H1 (cell line): ENCODE measurements at regions not wholly inside any gene's neighbourhood (a gene's known extent, or its start where the extent isn't known, plus 50 kb on each side); places are given as distances from the start of the nearest gene placed in this dataset.

Source experiments
- CTCF ChIA-PET: fragments of 300-600 bp; sonication (Branson Sonifier 250); formaldehyde crosslinking; loops from one replicate; lab custom pipeline; 2021; ENCODE audit not compliant: partially characterized antibody; lab: Charles Lee
- POLR2A ChIA-PET: fragments of 300-600 bp; sonication (Branson Sonifier 250); formaldehyde crosslinking; loops from one replicate; lab custom pipeline; 2021; ENCODE audit warnings: inconsistent platforms; ENCODE audit not compliant: partially characterized antibody; lab: Charles Lee
- DNase-seq, 2 experiments: peaks; one replicate each; pipeline versions ENCODE4 v3.0.0 to v3.0.0-alpha.2; 2010 to 2022; ENCODE audit warnings: low spot score in 2 of 2, low read depth in 1 of 2, mixed read lengths in 1 of 2
- FAIRE-seq: peaks from 2 replicates; lab custom pipeline; 2011; peaks lifted over from hg19 to GRCh38; lab: Jason Lieb, UNC
- H2AFZ ChIP-seq: 2 replicates; pipeline ENCODE4 v1.8.1; 2012; ENCODE audit warnings: low read length, inconsistent platforms
- H2AK5ac ChIP-seq: 2 replicates; pipeline ENCODE4 v1.6.1; 2013; ENCODE audit warnings: low read depth, low read length
- H2BK120ac ChIP-seq: replicated peaks from 2 replicates; pipeline ENCODE3; 2013; ENCODE audit warnings: low read depth, low read length, inconsistent platforms
- H2BK12ac ChIP-seq: 2 replicates; pipeline ENCODE4 v1.6.1; 2013; ENCODE audit warnings: low read depth, low read length
- H2BK15ac ChIP-seq: 2 replicates; pipeline ENCODE4 v1.6.1; 2013; ENCODE audit warnings: low read length
- H2BK20ac ChIP-seq: 2 replicates; pipeline ENCODE4 v1.6.1; 2013; ENCODE audit warnings: low read length
- H2BK5ac ChIP-seq: 2 replicates; pipeline ENCODE4 v1.6.1; 2013; ENCODE audit warnings: low read depth, low read length
- H3K14ac ChIP-seq: 2 replicates; pipeline ENCODE4 v1.6.1; 2013; ENCODE audit warnings: inconsistent platforms; ENCODE audit not compliant: insufficient read length
- H3K18ac ChIP-seq: 2 replicates; pipeline ENCODE4 v1.6.1; 2013; ENCODE audit warnings: low read length; ENCODE audit errors: extremely low read depth
- H3K23ac ChIP-seq: 2 replicates; pipeline ENCODE4 v1.6.1; 2013; ENCODE audit warnings: inconsistent platforms; ENCODE audit not compliant: insufficient read length
- H3K23me2 ChIP-seq: 2 replicates; pipeline ENCODE4 v1.6.1; 2013; ENCODE audit warnings: low read depth, low read length
- H3K27ac ChIP-seq: 2 replicates; pipeline ENCODE4 v1.6.1; 2011; ENCODE audit warnings: low read depth, low read length, inconsistent platforms
- H3K27me3 ChIP-seq, 4 experiments: replicated peaks in 1 of 4; 1 replicate in 1 of 4; 2 replicates in 3 of 4; pipeline versions ENCODE4 v1.6.1 to v1.8.1; 2011 to 2013; ENCODE audit warnings: low read length in 3 of 4, mild to moderate bottlenecking in 3 of 4, inconsistent platforms in 2 of 4, mixed read lengths in 2 of 4, moderate library complexity in 1 of 4; ENCODE audit not compliant: control insufficient read depth in 3 of 4, insufficient read depth in 3 of 4; ENCODE audit errors: extremely low read depth in 1 of 4
- H3K36me3 ChIP-seq, 4 experiments: 2 replicates each; pipeline versions ENCODE4 v1.6.1 to v1.8.1; 2011 to 2013; ENCODE audit warnings: mild to moderate bottlenecking in 4 of 4, low read length in 3 of 4, moderate library complexity in 2 of 4, control low read depth in 1 of 4, inconsistent platforms in 1 of 4; ENCODE audit not compliant: insufficient read depth in 4 of 4, control insufficient read depth in 2 of 4
- H3K4ac ChIP-seq: replicated peaks from 2 replicates; pipeline ENCODE3; 2013; ENCODE audit warnings: low read length, low read depth, mixed read lengths, inconsistent platforms; ENCODE audit not compliant: insufficient read length
- H3K4me1 ChIP-seq, 4 experiments: replicated peaks in 1 of 4; 1 replicate in 1 of 4; 2 replicates in 3 of 4; pipeline versions ENCODE4 v1.6.1 to v1.8.1; 2011 to 2013; ENCODE audit warnings: low read length in 3 of 4, inconsistent platforms in 2 of 4, mixed read lengths in 1 of 4; ENCODE audit not compliant: insufficient read depth in 4 of 4, control insufficient read depth in 3 of 4
- H3K4me2 ChIP-seq, 2 experiments: 2 replicates each; pipeline versions ENCODE4 v1.6.1 to v1.8.1; 2011 to 2013; ENCODE audit warnings: low read depth in 2 of 2, low read length in 2 of 2, control low read depth in 1 of 2, inconsistent platforms in 1 of 2, mild to moderate bottlenecking in 1 of 2; ENCODE audit not compliant: insufficient read depth in 1 of 2
- H3K4me3 ChIP-seq, 4 experiments: fragments of 200-600, 300-600 bp in 1 of 4; sonication (generic), shearing (Covaris generic), sonication (Bioruptor Twin) in 1 of 4; 2 replicates each; pipeline versions ENCODE4 v1.5.1 to v1.8.1; 2011 to 2016; ENCODE audit warnings: low read length in 4 of 4, low read depth in 3 of 4, control low read depth in 2 of 4, inconsistent platforms in 2 of 4, mild to moderate bottlenecking in 2 of 4, mixed read lengths in 1 of 4, moderate library complexity in 1 of 4; ENCODE audit not compliant: insufficient read depth in 2 of 4; ENCODE audit errors: extremely low read depth in 1 of 4
- H3K56ac ChIP-seq: replicated peaks from 2 replicates; pipeline ENCODE3; 2013; ENCODE audit warnings: low read depth, mild to moderate bottlenecking, mixed read lengths, low read length, inconsistent platforms; ENCODE audit not compliant: insufficient read length
- H3K79me1 ChIP-seq: 2 replicates; pipeline ENCODE4 v1.6.1; 2013; ENCODE audit warnings: low read depth, low read length, control low read depth
- H3K79me2 ChIP-seq, 2 experiments: 2 replicates each; pipeline versions ENCODE4 v1.6.1 to v1.8.1; 2012 to 2013; ENCODE audit warnings: low read length in 2 of 2, mild to moderate bottlenecking in 2 of 2, inconsistent platforms in 1 of 2; ENCODE audit not compliant: insufficient read depth in 2 of 2, control insufficient read depth in 1 of 2
- H3K9ac ChIP-seq, 4 experiments: replicated peaks in 1 of 4; 1 replicate in 1 of 4; 2 replicates in 3 of 4; pipeline versions ENCODE4 v1.6.1 to v1.8.1; 2011 to 2013; ENCODE audit warnings: low read depth in 3 of 4, low read length in 3 of 4, control low read depth in 2 of 4, mild to moderate bottlenecking in 2 of 4, moderate library complexity in 2 of 4, inconsistent platforms in 1 of 4; ENCODE audit errors: extremely low read depth in 1 of 4
- H3K9me3 ChIP-seq, 2 experiments: 2 replicates each; pipeline versions ENCODE4 v1.6.1 to v1.8.1; 2012 to 2013; ENCODE audit warnings: mild to moderate bottlenecking in 2 of 2, moderate library complexity in 2 of 2, control low read depth in 1 of 2, inconsistent platforms in 1 of 2, low read depth in 1 of 2, low read length in 1 of 2, mixed read lengths in 1 of 2; ENCODE audit not compliant: insufficient read depth in 2 of 2
- H4K20me1 ChIP-seq, 2 experiments: replicated peaks in 1 of 2; 2 replicates each; pipeline versions ENCODE3 to v1.8.1; 2011 to 2013; ENCODE audit warnings: inconsistent platforms in 2 of 2, low read length in 2 of 2, mild to moderate bottlenecking in 1 of 2; ENCODE audit not compliant: insufficient read depth in 2 of 2, control insufficient read depth in 1 of 2
- H4K5ac ChIP-seq: 2 replicates; pipeline ENCODE4 v1.6.1; 2013; ENCODE audit warnings: low read length, low read depth, mixed read lengths, inconsistent platforms; ENCODE audit not compliant: insufficient read length
- H4K8ac ChIP-seq: 2 replicates; pipeline ENCODE4 v1.8.0; 2013; ENCODE audit warnings: mild to moderate bottlenecking, moderate library complexity, low read length, inconsistent platforms; ENCODE audit not compliant: insufficient read depth; ENCODE audit errors: extremely low read depth
- H4K91ac ChIP-seq: replicated peaks from 2 replicates; pipeline ENCODE3; 2013; ENCODE audit warnings: low read length, mixed read lengths, inconsistent platforms; ENCODE audit not compliant: insufficient read length
- BACH1 ChIP-seq: IDR thresholded peaks from 2 replicates; pipeline ENCODE4 v1.6.1; 2012; ENCODE audit warnings: low read length, improper control_type of control experiment
- BRCA1 ChIP-seq: IDR thresholded peaks from 2 replicates; pipeline ENCODE4 v1.6.1; 2012; ENCODE audit warnings: low read depth, low read length, improper control_type of control experiment
- CTCF ChIP-seq, 3 experiments: IDR thresholded peaks; 1 replicate in 2 of 3; 2 replicates in 1 of 3; pipeline versions ENCODE4 v1.5.1 to v1.6.1; 2011; ENCODE audit warnings: low read length in 3 of 3, mild to moderate bottlenecking in 3 of 3, inconsistent platforms in 2 of 3, low read depth in 1 of 3, moderate library complexity in 1 of 3; ENCODE audit not compliant: insufficient read depth in 1 of 3; ENCODE audit errors: control extremely low read depth in 1 of 3
- EGR1 ChIP-seq: IDR thresholded peaks from 2 replicates; pipeline ENCODE4 v1.6.1; 2011; ENCODE audit warnings: low read depth, low read length, borderline replicate concordance
- EP300 ChIP-seq, 2 experiments: IDR thresholded peaks; 1 replicate in 1 of 2; 2 replicates in 1 of 2; pipeline ENCODE4 v1.6.1; 2011 to 2012; ENCODE audit warnings: low read depth in 2 of 2, low read length in 2 of 2, mild to moderate bottlenecking in 2 of 2, borderline replicate concordance in 1 of 2, inconsistent platforms in 1 of 2, moderate library complexity in 1 of 2
- EZH2 ChIP-seq: fragments of 200-600 bp; sonication (generic); IDR thresholded peaks from 2 replicates; pipeline ENCODE4 v1.7.1; 2012; ENCODE audit warnings: low read depth, mild to moderate bottlenecking, moderate library complexity, low read length, inconsistent platforms; ENCODE audit not compliant: severe bottlenecking
- HDAC2 ChIP-seq, 2 experiments: fragments of 300-600 bp in 1 of 2; sonication (generic) in 1 of 2; IDR thresholded peaks; 2 replicates each; pipeline ENCODE4 v1.6.1; 2011 to 2012; ENCODE audit warnings: low read depth in 2 of 2, low read length in 2 of 2, mild to moderate bottlenecking in 2 of 2, moderate library complexity in 2 of 2, borderline replicate concordance in 1 of 2, inconsistent platforms in 1 of 2
- POLR2A ChIP-seq, 2 experiments: IDR thresholded peaks; 1 replicate in 1 of 2; 2 replicates in 1 of 2; pipeline ENCODE4 v1.6.1; 2011; ENCODE audit warnings: low read depth in 2 of 2, low read length in 2 of 2, mild to moderate bottlenecking in 2 of 2; ENCODE audit errors: control extremely low read depth in 1 of 2
- RBBP5 ChIP-seq: IDR thresholded peaks from 2 replicates; pipeline ENCODE4 v1.7.1; 2012; ENCODE audit warnings: low read depth, mild to moderate bottlenecking, inconsistent platforms, low read length, moderate library complexity, borderline replicate concordance
- RFX5 ChIP-seq: IDR thresholded peaks from 2 replicates; pipeline ENCODE4 v1.6.1; 2011; ENCODE audit warnings: low read depth, low read length, improper control_type of control experiment, borderline replicate concordance
- TCF12 ChIP-seq: IDR thresholded peaks from 2 replicates; pipeline ENCODE4 v1.6.1; 2011; ENCODE audit warnings: low read depth, mild to moderate bottlenecking, low read length
- WGBS, 2 experiments: shearing (Covaris generic) in 1 of 2; methylation state at CpG; one replicate each; pipeline versions ENCODE4 v1.1.6 to v1.1.7; 2013 to 2015; ENCODE audit warnings: low lambda C conversion rate in 2 of 2, mixed read lengths in 2 of 2, inconsistent platforms in 1 of 2, low coverage in 1 of 2, missing lambda C conversion rate in 1 of 2; ENCODE audit not compliant: insufficient replicate concordance in 2 of 2, insufficient coverage in 1 of 2, insufficient read length in 1 of 2; ENCODE audit errors: extremely low coverage in 1 of 2, missing lambda C conversion rate in 1 of 2; 5-methylcytosine and 5-hydroxymethylcytosine counted together

GRCh38 chr12:68536885-68537485 is 73.7 kb upstream of the RAP1B start:
- H2BK12ac ChIP-seq = no peak overlapping the region
- peaks cover 6 to 12% of the 10 kb centered on the region in 2 experiments for H3K9me3 ChIP-seq
- H2BK20ac ChIP-seq = no peak overlapping the region
- H2BK120ac ChIP-seq = no peak overlapping the region
- no peak overlapping the region for H3K4me3 ChIP-seq
- no peak overlapping the region for H3K56ac ChIP-seq
- no peak overlapping the region for H3K14ac ChIP-seq
- H4K91ac ChIP-seq = no peak overlapping the region
- no peaks in the 10 kb centered on the region; a peak in 1 of 8 replicates for H3K36me3 ChIP-seq
- CTCF ChIA-PET = interaction anchor here (0.6 kb wide), 2 partner anchors 29 to 35 kb away, joined by 3 to 6 read pairs; no protein-coding TSS in a partner anchor
- H3K23ac ChIP-seq = no peak overlapping the region
- no peak overlapping the region for H3K27ac ChIP-seq
- H3K4ac ChIP-seq = no peak overlapping the region
- 99% methylated on average over 6 of the region's 6 CpGs; no CpG with 5 or more reads in 1 of the 2 experiments for WGBS, 2 experiments
- DNase-seq = no peak
- H4K8ac ChIP-seq = no peak overlapping the region
- H3K18ac ChIP-seq = no peak overlapping the region
- no peaks in the 10 kb centered on the region for H3K79me2 ChIP-seq
- H3K9ac ChIP-seq = no peak overlapping the region
- no peak overlapping the region for H2BK15ac ChIP-seq
- H3K4me1 ChIP-seq = peaks cover 0 to 6% (median 0%) of the 10 kb centered on the region in 4 experiments; a peak in 3 of 7 replicates
- H3K23me2 ChIP-seq = no peaks in the 10 kb centered on the region
- no peak overlapping the region for H2AFZ ChIP-seq
- H3K79me1 ChIP-seq = no peaks in the 10 kb centered on the region
- FAIRE-seq = no peak
- POLR2A ChIA-PET = no interaction called here
- no peak overlapping the region for H4K5ac ChIP-seq
- no peak overlapping the region for H2AK5ac ChIP-seq
- no peak overlapping the region for H2BK5ac ChIP-seq
- H4K20me1 ChIP-seq = no peaks in the 10 kb centered on the region
- H3K4me2 ChIP-seq = no peak overlapping the region
- no peaks in the 10 kb centered on the region for H3K27me3 ChIP-seq
- TF ChIP-seq POLR2A (IDR thresholded peaks at IDR 0.05; ENCODE audit: control extremely low read depth in 1 of 2, low read depth in 2 of 2, low read length in 2 of 2) (no peak), HDAC2 (IDR thresholded peaks at IDR 0.05; ENCODE audit: borderline replicate concordance in 1 of 2, low read depth in 2 of 2, low read length in 2 of 2) (no peak), CTCF (IDR thresholded peaks at IDR 0.05; ENCODE audit: control extremely low read depth in 1 of 3, insufficient read depth in 1 of 3, low read depth in 1 of 3, low read length in 3 of 3) (no peak), EZH2 (no peak), EP300 (IDR thresholded peaks at IDR 0.05; ENCODE audit: borderline replicate concordance in 1 of 2, low read depth in 2 of 2, low read length in 2 of 2) (no peak), BRCA1 (no peak), TCF12 (no peak), BACH1 (no peak), RFX5 (no peak), RBBP5 (no peak), EGR1 (no peak)
